ENCODE measurements at regions not wholly inside any gene's neighbourhood (a gene's known extent, or its start where the extent isn't known, plus 50 kb on each side); places are given as distances from the start of the nearest gene placed in this dataset.

- TF ChIP-seq, protein P1, sequence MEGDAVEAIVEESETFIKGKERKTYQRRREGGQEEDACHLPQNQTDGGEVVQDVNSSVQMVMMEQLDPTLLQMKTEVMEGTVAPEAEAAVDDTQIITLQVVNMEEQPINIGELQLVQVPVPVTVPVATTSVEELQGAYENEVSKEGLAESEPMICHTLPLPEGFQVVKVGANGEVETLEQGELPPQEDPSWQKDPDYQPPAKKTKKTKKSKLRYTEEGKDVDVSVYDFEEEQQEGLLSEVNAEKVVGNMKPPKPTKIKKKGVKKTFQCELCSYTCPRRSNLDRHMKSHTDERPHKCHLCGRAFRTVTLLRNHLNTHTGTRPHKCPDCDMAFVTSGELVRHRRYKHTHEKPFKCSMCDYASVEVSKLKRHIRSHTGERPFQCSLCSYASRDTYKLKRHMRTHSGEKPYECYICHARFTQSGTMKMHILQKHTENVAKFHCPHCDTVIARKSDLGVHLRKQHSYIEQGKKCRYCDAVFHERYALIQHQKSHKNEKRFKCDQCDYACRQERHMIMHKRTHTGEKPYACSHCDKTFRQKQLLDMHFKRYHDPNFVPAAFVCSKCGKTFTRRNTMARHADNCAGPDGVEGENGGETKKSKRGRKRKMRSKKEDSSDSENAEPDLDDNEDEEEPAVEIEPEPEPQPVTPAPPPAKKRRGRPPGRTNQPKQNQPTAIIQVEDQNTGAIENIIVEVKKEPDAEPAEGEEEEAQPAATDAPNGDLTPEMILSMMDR (IDR thresholded peaks at IDR 0.05): no peak
- TF ChIP-seq POLR2A (IDR thresholded peaks at IDR 0.05): no peak
Observed at GRCh38 chr3:27985369-27986035, 255.9 kb upstream of the CMC1 start.

Measured in heart left ventricle (tissue), 13 donors.